WTC11 (cell line): ENCODE measurements at regions not wholly inside any gene's neighbourhood (a gene's known extent, or its start where the extent isn't known, plus 50 kb on each side); places are given as distances from the start of the nearest gene placed in this dataset.

ENCODE experiments used
- MAX ChIP-seq: sonication (generic); formaldehyde crosslinking; IDR thresholded peaks from 2 replicates; pipeline ENCODE4 v1.8.0; 2022; ENCODE audit warnings: mild to moderate bottlenecking, missing genetic modification reagents
- PRDM15 ChIP-seq: sonication (generic); formaldehyde crosslinking; IDR thresholded peaks from 2 replicates; pipeline ENCODE4 v1.8.0; 2022; ENCODE audit warnings: missing genetic modification reagents
- SP1 ChIP-seq: sonication (generic); formaldehyde crosslinking; conservative IDR thresholded peaks from 2 replicates; pipeline ENCODE4 v1.8.1; 2022; ENCODE audit warnings: missing genetic modification reagents
- TF ChIP-seq, protein P1 (sequence below): fragments of 200-600 bp; IDR thresholded peaks from 2 replicates; pipeline ENCODE4 v1.8.0; 2022; ENCODE audit warnings: antibody characterized with exemption

DNA sequence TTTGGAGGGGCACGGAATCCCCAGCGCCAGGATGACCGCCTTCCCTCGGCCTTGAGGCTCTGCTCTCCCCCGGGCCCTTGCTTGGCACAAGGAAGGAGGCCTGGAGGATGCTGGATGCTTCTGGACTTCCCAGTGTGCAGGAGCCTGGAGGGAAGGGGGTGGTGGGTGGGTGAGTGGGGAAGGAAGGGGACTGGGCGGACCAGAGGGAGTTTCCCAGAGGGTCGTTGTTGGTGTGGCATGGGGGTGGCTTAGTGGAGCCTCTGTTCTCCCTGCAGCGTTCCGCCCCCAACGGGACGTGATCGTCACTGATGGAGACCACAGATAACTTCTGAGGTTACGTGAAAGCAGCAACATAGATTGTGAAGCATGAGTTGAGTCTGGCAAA is 140.0 kb downstream of the IRF8 start:
- TF ChIP-seq, protein P1, sequence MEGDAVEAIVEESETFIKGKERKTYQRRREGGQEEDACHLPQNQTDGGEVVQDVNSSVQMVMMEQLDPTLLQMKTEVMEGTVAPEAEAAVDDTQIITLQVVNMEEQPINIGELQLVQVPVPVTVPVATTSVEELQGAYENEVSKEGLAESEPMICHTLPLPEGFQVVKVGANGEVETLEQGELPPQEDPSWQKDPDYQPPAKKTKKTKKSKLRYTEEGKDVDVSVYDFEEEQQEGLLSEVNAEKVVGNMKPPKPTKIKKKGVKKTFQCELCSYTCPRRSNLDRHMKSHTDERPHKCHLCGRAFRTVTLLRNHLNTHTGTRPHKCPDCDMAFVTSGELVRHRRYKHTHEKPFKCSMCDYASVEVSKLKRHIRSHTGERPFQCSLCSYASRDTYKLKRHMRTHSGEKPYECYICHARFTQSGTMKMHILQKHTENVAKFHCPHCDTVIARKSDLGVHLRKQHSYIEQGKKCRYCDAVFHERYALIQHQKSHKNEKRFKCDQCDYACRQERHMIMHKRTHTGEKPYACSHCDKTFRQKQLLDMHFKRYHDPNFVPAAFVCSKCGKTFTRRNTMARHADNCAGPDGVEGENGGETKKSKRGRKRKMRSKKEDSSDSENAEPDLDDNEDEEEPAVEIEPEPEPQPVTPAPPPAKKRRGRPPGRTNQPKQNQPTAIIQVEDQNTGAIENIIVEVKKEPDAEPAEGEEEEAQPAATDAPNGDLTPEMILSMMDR, result no peak
- TF ChIP-seq PRDM15, result no peak
- no peak for TF ChIP-seq SP1 (CRISPR knock-in tag)
- TF ChIP-seq MAX (CRISPR knock-in tag), result no peak
